ENCODE measurements at regions not wholly inside any gene's neighbourhood (a gene's known extent, or its start where the extent isn't known, plus 50 kb on each side); places are given as distances from the start of the nearest gene placed in this dataset.

GRCh38 chr11:93053864-93054263 is 84.4 kb downstream of the MTNR1B start:
- no peak for TF ChIP-seq CTCF (IDR thresholded peaks at IDR 0.05)
- WGBS, 2 donors: 64 to 88% methylated on average over 2 of the region's 2 CpGs
- Histone ChIP-seq H3K9me3 (no peaks in the 10 kb centered on the region), H3K4me3 (no peak overlapping the region), H3K36me3 (no peaks in the 10 kb centered on the region), H3K27me3 (no peaks in the 10 kb centered on the region), H3K4me1 (no peaks in the 10 kb centered on the region), H3K27ac (no peak overlapping the region)
- FAIRE-seq (no peak), ATAC-seq (no peak), DNase-seq (no peak)
- intact Hi-C loops (cut with DNase I): no loop called here

- H3K4me3 ChIP-seq: no peak overlapping the region
- H3K27me3 ChIP-seq: no peaks in the 10 kb centered on the region
- ATAC-seq (no peak), FAIRE-seq (no peak), DNase-seq (no peak)
- intact Hi-C loops (cut with DNase I): no loop called here
- H3K36me3 ChIP-seq: no peaks in the 10 kb centered on the region
- no peaks in the 10 kb centered on the region for H3K4me1 ChIP-seq
- H3K27ac ChIP-seq: no peak overlapping the region
- TF ChIP-seq CTCF (IDR thresholded peaks at IDR 0.05): no peak
- WGBS, 2 donors: 77 to 79% methylated on average over 4 of the region's 4 CpGs
- no peaks in the 10 kb centered on the region for H3K9me3 ChIP-seq
These were observed 84.8 kb downstream of the MTNR1B start for GRCh38 chr11:93054279-93054678.

- no peak for ATAC-seq
- no peak for FAIRE-seq
- no peaks in the 10 kb centered on the region for H3K27me3 ChIP-seq
- no peaks in the 10 kb centered on the region for H3K36me3 ChIP-seq
- H3K4me1 ChIP-seq: no peaks in the 10 kb centered on the region
- H3K4me3 ChIP-seq: no peak overlapping the region
- WGBS, 2 donors: 66 to 70% methylated on average over 2 of the region's 2 CpGs
- TF ChIP-seq CTCF (IDR thresholded peaks at IDR 0.05): no peak
- intact Hi-C loops (cut with DNase I): no loop called here
- no peak overlapping the region for H3K27ac ChIP-seq
- no peaks in the 10 kb centered on the region for H3K9me3 ChIP-seq
- no peak for DNase-seq
These were observed 85.4 kb downstream of the MTNR1B start for GRCh38 chr11:93054881-93055280.

GRCh38 chr11:93059117-93059957 is 89.9 kb downstream of the MTNR1B start:
- H3K27me3 ChIP-seq: no peaks in the 10 kb centered on the region
- intact Hi-C loops (cut with DNase I): no loop called here
- no peak overlapping the region for H3K4me3 ChIP-seq
- H3K4me1 ChIP-seq: no peaks in the 10 kb centered on the region
- H3K27ac ChIP-seq: no peak overlapping the region
- WGBS, 2 donors: 58 to 62% methylated on average over 6 of the region's 6 CpGs
- H3K9me3 ChIP-seq: no peaks in the 10 kb centered on the region
- ATAC-seq (peak in 1 of 4 donors; percentile 47), FAIRE-seq (no peak), DNase-seq (no peak)
- TF ChIP-seq CTCF (IDR thresholded peaks at IDR 0.05): no peak
- no peaks in the 10 kb centered on the region for H3K36me3 ChIP-seq

- ATAC-seq: no peak
- FAIRE-seq: no peak
- no peak overlapping the region for H3K4me3 ChIP-seq
- intact Hi-C loops (cut with DNase I): no loop called here
- no peak for DNase-seq
- TF ChIP-seq CTCF (IDR thresholded peaks at IDR 0.05): no peak
- no peaks in the 10 kb centered on the region for H3K9me3 ChIP-seq
- WGBS, 2 donors: 72 to 90% methylated on average over 1 of the region's 1 CpG
- no peaks in the 10 kb centered on the region for H3K27me3 ChIP-seq
- no peaks in the 10 kb centered on the region for H3K4me1 ChIP-seq
- H3K27ac ChIP-seq: no peak overlapping the region
- no peaks in the 10 kb centered on the region for H3K36me3 ChIP-seq
These were observed 93.6 kb downstream of the MTNR1B start for GRCh38 chr11:93063086-93063485.

Measured in pancreas (tissue), 10 donors.